Bone marrow (tissue), 2 donors: ENCODE measurements at regions not wholly inside any gene's neighbourhood (a gene's known extent, or its start where the extent isn't known, plus 50 kb on each side); places are given as distances from the start of the nearest gene placed in this dataset.
A peak's percentile ranks its signal among the peaks of the same experiment; 100 is the strongest.

Experiments used
- DNase-seq, 2 donors: peaks; one replicate each; lab custom pipeline; 2025; lab: John Stamatoyannopoulos, UW

DNA sequence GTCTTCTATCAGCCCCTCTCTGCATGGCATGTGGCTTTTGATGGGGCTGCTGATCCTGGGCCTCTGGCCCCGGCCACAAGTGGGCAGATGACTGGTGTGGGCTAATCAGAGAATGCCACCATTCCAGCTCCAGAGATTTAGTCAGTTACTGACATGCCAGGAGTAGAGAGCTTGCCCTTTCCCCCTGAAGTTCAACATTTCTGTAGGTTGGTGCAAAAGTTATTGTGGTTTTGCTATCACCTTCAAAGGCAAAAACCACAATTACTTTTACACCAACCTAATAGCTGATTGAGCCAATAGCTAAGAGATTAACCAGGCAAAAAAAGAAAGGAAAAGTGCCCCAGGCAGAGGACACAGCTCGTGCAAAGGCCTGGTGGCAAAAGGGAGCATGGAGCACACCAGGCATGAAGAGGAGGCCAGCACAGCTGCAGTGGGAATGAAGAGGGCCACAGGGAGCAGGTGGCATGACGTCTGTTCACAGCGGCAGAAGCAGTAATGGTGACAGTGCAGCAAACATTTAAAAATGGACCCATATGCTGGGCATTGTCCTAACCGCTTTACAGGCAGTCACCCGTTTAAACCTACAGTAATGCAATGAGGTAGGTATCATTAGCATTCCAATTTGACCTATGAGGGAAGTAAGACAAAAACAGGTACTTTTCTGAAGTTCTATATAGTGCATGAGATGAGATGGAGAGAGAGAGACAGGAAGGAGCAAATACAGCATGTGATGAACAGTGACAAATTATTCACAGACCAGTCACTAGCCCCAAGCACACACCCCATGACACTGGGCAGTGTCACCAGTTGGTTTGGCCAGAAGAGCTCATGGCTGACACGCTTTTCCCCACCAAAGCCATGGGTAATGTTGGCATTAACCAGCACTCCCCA is 373.0 kb upstream of the PROK2 start:
- DNase-seq = no peak

DNA sequence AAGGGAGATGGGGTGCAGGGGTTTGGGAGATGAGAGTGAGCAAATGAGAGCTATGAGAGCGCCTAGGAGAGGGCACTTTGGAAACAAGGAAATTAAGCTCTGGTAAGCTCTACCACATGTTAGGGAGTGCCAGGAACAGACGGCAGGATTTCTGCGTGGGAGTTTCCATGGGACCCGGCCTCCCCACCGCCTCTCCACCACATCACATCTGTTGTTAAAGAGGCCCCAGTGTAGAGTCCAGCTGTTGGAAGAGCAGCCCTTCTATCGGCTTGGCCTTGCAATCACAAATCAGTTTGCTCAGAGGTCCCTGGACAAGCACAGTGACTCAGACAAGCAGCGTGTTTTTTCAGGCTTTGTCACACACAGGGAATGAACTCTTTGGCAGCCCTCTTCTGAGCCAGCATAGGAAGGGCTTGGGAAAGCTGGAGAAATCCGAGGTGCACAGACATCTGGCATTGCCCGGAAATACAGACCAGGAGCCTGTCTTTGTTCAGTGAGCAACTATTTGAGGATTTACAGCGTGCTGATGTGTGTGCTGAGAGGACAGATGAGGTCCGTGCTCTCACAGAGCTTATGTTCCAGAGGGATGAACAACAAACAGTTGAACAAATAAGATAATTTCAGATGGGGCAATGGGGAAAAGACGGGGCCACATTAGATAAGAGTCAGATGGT is 370.6 kb upstream of the PROK2 start:
- DNase-seq = no peak

DNA sequence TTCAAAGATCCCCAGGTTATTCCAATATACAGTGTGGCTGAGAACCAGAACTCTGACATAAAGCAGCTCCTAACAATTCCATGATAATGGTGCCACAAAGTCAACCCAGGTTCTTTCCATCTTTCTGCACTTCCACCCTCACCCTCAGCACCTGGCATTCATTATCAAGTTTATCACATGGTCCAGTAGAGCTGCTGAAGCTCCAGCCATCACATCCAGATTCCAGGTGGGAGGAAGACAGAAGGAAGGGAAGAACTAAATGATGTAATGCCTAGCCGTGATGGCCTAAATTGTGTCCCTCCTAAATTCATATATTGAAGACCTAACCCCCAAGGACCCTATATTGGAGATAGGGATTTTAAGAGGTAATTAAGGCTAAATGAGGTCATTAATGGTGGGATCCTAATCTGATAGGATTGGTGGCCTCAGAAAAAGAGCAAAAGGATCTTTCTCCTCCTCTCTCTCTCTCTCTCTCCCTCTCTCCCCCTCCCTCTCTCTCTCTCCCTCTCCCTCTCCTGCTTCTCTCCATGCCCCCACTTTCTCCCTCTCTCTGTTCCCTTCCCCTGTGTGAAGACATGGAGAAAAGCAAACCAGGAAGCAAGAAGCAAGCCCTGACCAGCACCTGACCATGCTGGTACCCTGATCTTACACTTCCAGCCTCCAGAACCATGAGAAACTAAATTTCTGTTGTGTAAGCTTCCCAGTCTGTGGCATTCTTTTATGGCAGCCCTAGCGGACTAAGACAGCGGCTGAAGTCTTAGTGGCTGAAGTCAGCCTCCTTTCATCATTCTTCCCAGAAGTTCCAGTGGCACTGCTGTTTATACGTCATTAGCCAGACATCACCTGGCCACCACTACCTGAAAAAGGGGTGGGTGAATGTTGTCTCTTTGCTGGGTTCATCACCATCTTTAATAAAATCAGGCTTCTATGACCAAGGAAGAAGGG is 369.7 kb upstream of the PROK2 start:
- DNase-seq = no peak

DNA sequence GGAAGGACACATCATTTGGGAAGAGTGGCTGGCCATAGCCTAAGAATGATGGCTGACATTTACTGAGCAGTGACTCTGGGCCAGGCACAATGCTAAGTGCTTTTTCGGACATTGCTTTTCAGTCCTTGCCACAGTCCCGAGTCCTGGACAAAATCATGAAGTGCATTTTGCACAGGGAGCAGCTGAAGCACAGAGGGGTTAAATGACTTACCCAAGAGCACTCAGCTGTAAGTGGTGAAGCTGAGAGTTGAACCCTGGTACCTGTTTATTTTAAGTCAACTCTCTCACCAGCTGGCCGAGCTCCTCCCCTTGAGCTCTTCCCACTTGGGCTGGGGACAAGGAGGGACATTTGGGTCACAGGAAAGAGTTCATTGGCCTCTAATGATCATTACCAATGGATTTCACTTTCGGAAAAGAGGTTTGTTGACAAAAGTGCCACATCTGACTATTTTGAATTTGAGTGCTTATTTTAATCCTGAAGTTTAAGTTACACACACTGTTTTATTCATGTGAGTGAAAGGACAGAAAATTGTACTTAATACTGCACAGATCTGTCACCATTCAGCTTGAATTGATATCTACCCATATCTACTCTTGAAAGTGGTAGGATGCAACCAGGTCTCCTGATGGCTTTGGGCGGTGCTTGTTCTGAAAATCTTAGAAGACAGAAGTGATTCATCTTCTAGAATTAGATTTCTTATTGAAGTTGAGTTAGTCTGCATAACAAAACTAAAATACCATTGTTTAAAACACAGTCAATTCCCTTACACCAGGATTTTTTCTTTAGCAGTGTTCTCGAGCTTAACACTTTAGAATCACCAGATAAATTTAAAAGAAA is 368.7 kb upstream of the PROK2 start:
- no peak for DNase-seq

DNA sequence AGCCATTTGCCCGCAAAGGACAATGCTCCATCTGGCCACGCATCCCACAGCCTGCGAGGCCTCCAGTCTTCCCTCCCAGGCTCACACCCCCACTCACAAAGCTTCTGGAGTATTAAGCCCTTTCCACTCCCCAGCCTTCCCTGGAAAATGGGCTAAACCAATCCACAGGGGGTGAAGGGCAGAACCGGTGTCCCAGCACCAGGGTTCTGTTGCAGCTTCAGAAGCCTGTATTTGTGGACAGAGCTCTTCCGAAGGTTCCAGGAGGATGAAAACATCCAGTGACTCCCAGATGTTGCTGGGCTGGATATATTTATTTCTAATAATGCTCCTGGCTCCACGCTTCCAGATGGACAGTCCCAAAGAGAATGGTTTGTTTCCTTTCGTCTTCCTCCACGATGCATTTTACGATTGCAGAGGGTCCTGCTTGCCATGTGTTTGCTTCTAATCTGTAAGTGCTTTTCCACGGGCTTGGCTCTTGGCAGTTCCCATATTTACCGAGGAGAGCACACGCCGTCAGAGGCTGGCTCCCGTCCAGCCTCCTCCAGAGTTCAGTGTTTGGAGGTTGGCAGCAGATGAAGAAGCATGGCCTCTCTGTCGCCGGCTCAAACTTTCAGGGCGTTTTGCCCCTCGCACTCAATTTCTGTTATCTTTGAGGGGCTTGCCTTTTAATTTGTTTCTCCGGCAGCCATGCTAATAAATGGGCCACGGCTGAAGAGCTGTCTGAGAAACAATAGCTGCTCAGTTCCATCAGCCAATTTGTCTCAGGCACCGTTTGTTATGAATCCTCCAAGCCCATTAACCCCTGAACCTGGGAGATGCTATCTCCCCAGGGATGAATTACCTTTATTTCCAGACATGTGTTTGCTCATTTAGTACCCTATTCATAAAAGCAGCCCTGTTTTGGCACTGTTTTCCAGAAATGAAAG is 367.9 kb upstream of the PROK2 start:
- no peak for DNase-seq

DNA sequence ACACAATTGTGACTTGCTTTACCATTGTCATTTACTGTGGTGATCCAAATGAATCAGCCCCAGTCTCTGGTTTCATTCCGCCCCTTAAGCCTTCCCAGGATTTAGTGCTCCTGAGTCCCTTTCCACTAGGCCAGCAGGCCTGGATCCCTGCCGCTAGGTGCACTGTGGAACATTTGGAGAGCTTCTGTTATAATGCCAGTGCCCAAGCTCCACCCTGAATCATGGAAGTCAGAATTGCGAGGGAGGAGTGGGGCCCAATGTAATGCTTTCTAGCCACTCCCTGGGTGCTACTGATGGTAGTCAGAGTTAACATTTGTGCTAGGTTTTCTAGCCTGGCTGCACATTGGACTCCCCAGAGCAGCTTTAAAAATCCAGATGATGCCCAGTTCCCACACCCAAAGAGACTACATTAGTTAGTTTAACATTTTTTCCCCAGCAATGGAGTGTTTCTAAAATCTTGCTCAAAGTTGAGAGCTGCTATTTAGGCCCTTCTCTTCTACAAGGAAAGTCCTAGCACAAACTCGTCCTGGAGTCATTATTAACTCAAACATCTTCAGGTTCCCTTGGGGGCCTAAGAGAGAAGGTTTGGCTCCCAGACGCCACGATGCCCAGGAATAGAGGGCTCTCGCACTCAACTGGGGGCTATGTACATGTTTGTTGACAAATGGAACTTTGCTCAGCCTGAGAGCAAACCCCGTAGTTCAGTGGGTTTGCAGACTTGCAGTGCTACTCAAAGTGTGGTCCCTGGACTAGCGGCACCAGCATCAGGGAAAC is 366.7 kb upstream of the PROK2 start:
- no peak for DNase-seq

DNA sequence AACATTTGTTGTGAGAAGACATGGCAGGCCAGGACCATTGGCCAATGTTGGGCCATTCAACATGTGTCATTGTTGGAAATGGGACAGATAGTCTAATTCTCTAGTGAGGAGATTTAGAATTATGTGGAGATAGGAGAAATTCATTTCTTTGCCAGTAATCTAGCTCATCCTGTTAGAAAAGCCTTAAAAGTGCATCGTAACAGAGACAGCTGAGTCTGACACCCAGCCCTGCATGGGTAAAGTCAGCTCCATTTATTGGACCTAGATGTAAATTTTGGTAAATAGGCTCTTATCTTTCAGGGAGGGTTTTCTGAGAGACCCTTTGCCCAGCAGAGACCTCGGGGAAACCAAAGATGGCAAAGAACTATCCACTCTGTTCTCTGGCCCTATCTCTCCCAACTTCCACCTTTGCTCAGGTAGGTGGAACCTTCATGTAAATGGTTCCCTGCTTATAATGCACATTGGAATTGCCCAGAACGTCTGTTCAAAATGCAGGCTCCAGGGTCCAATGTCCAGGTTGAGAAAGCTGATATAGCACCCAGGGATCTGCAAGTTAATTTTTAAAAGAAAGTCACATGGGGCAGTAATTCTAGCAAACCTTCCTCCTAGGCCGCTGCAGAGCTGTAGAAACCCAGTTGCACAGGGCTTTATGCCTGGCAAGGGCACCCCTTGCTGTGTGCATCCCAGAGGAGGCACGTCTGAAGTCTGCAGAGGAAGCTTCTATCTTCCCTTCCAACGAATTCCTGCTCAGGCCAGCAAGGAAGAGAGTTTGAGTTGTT is 365.9 kb upstream of the PROK2 start:
- no peak for DNase-seq

DNA sequence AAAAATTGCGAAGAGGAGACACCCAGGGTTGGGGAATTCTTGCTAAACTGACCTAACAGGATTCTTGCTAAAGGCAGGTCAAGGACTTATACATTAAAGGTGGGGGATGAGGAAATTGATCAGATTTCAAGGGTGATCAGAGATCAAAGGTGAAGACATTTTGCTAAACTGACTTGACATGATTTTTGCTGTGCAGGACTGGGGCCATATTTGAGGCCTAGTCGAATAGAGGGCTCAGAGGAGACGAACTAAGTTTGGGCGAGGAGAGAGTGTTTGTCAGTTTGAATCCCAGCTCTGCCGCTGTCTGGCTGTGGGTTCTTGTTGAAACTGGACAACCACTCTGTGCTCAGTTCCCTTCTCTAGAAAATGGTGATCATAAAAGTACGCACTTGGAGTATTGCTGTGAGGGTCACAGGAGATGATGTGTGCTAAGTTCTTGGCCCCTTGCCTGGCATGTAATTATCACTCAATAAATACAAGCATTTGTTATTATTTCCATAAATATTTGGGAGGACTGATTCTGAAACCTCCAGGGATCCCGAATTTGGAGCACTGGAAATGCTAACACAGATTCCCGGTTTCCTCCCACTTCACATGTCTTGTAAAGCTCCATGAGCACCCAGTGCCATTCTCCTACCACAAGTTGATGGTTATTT is 364.8 kb upstream of the PROK2 start:
- DNase-seq = no peak

DNA sequence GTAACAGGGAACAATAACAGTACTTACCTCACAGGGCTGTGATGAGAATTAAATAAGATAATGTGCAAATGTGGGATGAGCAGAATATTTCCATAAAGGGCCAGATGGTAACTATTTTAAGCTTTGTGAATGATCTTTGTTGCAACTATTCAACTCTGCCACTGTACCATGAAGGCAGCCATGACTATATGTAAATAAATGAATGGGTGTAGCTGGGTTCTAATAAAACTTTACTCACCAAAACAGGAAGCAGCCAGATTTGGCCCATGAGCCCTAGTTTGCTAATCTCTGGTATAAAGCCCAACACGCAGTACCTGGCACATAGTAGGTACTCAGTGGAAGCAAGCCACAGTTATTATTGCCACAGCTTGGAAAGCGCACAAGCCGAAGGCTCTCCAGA is 362.7 kb upstream of the PROK2 start:
- DNase-seq = no peak

DNA sequence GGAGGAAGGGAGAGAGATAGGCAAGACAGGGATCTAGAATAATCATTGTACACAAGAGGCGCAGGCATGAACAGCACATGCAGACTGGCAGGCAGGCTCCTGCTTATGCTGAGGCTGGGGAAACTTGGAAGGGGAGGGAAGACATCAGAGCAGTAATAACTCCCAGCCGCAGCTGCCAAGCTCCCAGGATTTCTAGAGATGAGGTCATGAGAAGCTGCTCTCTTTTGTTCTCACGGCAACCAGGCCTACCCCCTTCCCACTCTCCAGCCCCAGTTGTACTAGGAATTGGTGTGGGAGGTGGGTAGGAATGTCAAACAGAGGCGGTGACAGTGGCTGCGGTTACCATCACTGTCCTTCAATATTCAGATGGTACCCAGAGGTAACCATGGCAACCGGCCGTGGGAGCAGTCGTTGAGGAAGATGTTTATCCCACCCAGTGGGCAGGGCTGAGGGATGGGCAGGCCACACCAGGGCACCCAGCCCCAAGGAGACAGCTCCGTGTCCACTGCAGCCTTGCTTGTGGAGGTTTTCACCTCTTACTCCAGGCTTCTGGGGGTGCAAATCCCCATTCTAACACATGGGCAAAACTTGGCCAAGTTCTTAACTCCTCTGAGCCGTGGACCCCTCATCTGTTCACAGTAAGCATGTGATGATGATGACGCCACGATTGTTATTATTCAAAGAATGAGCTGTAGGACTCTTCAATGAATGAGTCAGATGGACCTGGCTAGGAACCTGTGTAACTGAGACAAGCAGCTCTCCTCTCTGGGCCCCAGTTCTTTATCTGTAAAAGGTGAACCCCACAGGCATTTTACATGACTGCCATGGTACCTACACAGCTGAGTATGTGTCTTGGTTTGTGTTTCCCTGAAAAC is 360.8 kb upstream of the PROK2 start:
- no peak for DNase-seq

DNA sequence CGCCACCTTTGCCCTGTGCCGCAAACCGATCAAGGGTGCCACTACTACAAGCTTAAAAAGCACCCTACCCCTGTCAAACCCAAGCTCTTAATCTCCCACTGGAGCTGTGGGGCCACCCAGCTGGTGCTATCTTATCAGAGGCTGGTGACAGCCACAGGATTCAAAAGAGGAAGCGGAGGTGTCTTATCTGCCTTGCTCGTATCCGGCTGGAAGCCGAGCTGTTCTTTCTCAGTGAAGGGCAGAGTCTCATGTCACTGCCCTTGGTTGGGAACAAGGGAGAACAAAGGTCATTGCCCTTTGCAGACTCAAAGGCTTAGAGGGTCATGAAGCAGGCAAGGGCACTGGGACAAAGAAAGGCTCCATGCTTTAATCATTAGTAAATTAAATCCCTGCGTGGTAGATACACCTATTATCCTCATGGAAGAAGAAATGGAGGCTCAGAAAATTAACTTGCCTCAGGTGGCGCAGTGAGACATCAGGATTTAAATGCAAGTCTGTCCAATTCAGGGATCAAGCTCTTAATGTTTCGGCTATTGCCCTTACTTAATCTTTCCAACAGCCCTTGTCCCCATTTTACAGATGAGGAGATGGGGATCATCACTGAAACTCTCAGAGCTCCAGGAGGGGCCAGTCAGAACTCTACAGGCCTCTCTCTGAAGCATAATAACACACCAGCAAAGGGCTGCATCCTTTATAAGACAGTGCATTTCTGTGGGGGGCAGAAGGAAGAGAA is 360.0 kb upstream of the PROK2 start:
- DNase-seq = peak in 1 of 2 donors; percentile 57

DNA sequence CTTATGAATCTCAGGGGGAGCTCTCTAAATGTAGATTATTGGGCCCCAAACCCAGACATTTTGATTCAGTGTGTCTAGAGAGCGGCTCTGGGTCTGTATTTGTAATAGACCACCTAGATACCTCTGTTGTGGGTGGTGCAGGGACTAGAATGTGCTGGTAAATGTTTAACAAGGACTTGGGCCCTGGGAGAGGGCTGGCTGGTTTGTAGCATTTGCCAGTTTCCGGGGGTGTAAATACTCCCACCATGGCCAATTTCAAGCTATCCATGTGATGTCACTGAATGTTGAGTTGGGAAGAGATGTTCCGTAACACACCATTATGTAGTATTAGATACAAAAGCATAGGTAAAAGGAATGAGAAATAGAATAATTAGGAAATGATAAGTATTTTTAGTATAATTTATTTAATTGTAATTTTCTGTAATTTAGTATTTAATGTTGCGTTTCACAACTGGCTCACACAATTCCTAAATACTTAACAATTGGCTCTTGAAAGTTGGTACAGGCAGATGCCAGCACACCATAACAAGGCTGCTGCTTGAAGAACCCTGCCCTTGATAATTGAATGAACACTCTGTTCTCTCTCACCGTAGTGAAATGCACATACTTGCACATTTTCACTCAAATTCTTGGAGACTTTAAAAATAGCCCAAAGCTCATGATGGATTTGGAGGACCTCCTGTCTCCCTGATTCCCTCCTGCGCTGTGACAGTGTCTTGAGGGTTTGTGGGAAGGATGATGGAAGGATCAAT is 359.2 kb upstream of the PROK2 start:
- no peak for DNase-seq

DNA sequence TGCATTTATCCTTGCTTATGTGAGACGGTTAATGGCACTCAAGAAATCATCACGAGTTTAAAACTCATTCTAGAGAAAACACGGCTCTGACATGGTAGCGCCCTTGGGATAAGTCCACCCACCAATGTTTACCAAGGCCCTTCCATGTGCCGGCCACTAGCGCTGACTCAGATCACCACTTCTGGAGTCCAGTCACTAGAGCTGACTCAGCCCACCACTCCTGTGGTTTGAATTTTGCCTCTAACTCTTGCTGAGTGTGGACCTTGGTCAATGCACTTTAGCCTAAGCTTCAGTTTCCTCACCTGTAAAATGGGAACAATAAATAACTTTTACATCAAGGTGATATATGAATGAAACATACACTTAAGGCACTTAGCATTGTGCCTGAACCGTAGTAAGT is 358.4 kb upstream of the PROK2 start:
- DNase-seq = no peak

DNA sequence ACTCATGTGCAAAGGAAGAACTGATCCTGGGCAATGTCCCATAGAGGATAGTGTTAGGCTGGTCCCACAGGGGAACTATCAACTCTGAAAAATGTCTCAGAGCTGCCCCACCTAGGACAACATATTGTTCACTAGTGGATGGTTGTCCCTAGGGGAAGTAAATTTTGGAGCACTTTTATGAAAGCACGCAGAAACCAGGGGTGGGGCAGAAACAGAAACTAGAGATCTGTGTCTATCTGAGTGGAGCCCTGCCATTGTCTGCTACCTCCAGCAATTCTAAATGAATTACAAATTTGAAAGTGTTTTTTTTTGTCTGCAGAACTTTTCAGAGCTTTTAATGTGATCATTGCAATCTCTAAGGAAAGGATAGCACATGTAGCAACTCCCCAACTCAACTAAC is 357.1 kb upstream of the PROK2 start:
- no peak for DNase-seq

DNA sequence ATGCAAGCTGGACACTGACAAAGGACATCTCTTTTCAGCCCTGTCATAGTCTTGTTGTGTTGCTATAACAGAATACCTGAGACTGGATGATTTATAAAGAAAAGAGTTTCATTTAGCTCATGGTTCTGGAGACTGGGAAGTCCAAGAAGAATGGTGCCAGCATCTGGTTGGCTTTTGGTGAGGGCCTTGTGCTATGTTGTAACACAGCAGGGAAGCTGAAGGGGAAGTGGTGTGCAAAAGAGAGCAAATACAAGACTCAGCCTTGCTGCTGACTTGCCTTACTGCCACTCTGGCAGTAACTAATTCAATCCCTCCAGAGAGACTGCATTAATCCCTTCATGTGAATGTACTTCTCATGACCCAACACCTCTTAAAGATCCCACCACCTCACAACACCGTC is 356.3 kb upstream of the PROK2 start:
- DNase-seq = no peak

DNA sequence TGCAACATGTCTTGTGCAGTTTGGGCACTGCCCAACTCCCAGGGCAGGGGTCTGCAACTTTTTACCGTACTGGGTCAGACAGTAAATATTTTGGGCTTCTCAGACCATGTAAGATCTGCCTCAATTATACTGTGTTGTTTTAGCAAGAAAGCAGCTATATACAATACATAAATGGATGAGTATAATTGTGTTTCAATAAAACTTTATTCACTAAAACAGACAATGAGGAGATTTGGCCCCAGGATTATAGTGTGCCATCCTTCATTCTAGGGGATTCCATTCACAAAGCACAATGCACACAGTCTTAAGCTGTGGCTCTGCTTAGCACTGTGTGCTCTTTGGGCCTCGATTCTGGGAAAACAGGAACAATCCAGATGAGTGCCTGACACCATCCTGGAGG is 354.4 kb upstream of the PROK2 start:
- no peak for DNase-seq
